Prostate gland (tissue), 2 donors: ENCODE measurements at regions not wholly inside any gene's neighbourhood (a gene's known extent, or its start where the extent isn't known, plus 50 kb on each side); places are given as distances from the start of the nearest gene placed in this dataset.

Experiments
- POLR2A ChIP-seq: fragments of 450-650 bp; IDR thresholded peaks from one replicate; pipeline ENCODE4 v1.6.1; 2016; ENCODE audit warnings: antibody characterized with exemption, mild to moderate bottlenecking
- POLR2AphosphoS5 ChIP-seq: sonication (generic); formaldehyde crosslinking; IDR thresholded peaks from one replicate; pipeline ENCODE4 v1.6.1; 2017; ENCODE audit warnings: antibody characterized with exemption
- TF ChIP-seq, protein P1 (sequence below), 4 experiments: fragments of 200-600 bp in 2 of 4; fragments of 450-650 bp in 2 of 4; sonication (generic) in 2 of 4; IDR thresholded peaks; 1 replicate in 3 of 4; 2 replicates in 1 of 4; pipeline ENCODE4 v1.5.1; 2016 to 2019; ENCODE audit warnings: antibody characterized with exemption in 4 of 4, mild to moderate bottlenecking in 2 of 4, moderate library complexity in 2 of 4

- TF ChIP-seq POLR2AphosphoS5 (no peak), POLR2A (no peak)
- TF ChIP-seq, protein P1, sequence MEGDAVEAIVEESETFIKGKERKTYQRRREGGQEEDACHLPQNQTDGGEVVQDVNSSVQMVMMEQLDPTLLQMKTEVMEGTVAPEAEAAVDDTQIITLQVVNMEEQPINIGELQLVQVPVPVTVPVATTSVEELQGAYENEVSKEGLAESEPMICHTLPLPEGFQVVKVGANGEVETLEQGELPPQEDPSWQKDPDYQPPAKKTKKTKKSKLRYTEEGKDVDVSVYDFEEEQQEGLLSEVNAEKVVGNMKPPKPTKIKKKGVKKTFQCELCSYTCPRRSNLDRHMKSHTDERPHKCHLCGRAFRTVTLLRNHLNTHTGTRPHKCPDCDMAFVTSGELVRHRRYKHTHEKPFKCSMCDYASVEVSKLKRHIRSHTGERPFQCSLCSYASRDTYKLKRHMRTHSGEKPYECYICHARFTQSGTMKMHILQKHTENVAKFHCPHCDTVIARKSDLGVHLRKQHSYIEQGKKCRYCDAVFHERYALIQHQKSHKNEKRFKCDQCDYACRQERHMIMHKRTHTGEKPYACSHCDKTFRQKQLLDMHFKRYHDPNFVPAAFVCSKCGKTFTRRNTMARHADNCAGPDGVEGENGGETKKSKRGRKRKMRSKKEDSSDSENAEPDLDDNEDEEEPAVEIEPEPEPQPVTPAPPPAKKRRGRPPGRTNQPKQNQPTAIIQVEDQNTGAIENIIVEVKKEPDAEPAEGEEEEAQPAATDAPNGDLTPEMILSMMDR (IDR thresholded peaks at IDR 0.05) = no peak
These were observed 502.7 kb upstream of the PSMD7 start for GRCh38 chr16:73793871-73794437.
